GM20000 (cell line): ENCODE measurements at regions not wholly inside any gene's neighbourhood (a gene's known extent, or its start where the extent isn't known, plus 50 kb on each side); places are given as distances from the start of the nearest gene placed in this dataset.

Source experiments
- DNase-seq: peaks from one replicate; pipeline ENCODE4 v3.0.0; 2012; ENCODE audit warnings: low spot score
- CTCF ChIP-seq: IDR thresholded peaks from 2 replicates; pipeline ENCODE4 v1.5.1; 2012; ENCODE audit warnings: mild to moderate bottlenecking, control low read depth; ENCODE audit errors: extremely low read depth, missing control alignments

- no peak for TF ChIP-seq CTCF
- no peak for DNase-seq
Measured at GRCh38 chr5:147037515-147038205, 159.1 kb upstream of the PPP2R2B start.

- TF ChIP-seq CTCF = no peak
- no peak for DNase-seq
Measured at GRCh38 chr5:147040856-147041255, 162.3 kb upstream of the PPP2R2B start.

GRCh38 chr5:147044572-147045273 is 166.2 kb upstream of the PPP2R2B start:
- no peak for DNase-seq
- no peak for TF ChIP-seq CTCF

GRCh38 chr5:147045290-147045689 is 166.7 kb upstream of the PPP2R2B start:
- no peak for DNase-seq
- no peak for TF ChIP-seq CTCF

GRCh38 chr5:147046281-147046680 is 167.7 kb upstream of the PPP2R2B start:
- no peak for DNase-seq
- TF ChIP-seq CTCF = no peak

GRCh38 chr5:147046894-147047293 is 168.3 kb upstream of the PPP2R2B start:
- DNase-seq = no peak
- TF ChIP-seq CTCF = no peak

GRCh38 chr5:147049764-147050163 is 171.2 kb upstream of the PPP2R2B start:
- DNase-seq = no peak
- TF ChIP-seq CTCF = no peak
